ENCODE measurements at regions not wholly inside any gene's neighbourhood (a gene's known extent, or its start where the extent isn't known, plus 50 kb on each side); places are given as distances from the start of the nearest gene placed in this dataset.

GRCh38 chr7:130963339-130963738 is 229.3 kb upstream of the KLF14 start:
- no peak overlapping the region for H3K4me3 ChIP-seq
- intact Hi-C loops (cut with DNase I): no loop called here
- H3K27ac ChIP-seq: no peak overlapping the region
- peaks cover 0 to 4% (median 0%) of the 10 kb centered on the region in 4 donors for H3K4me1 ChIP-seq
- H3K36me3 ChIP-seq: no peaks in the 10 kb centered on the region
- H3K9me3 ChIP-seq: no peaks in the 10 kb centered on the region
- DNase-seq (no peak), ATAC-seq (no peak)
- WGBS (ENCODE audit: insufficient coverage, low coverage, low lambda C conversion rate, missing lambda C conversion rate): 83% methylated on average over 5 of the region's 5 CpGs
- TF ChIP-seq POLR2A (IDR thresholded peaks at IDR 0.05): no peak
- no peak for TF ChIP-seq CTCF (IDR thresholded peaks at IDR 0.05)
- H3K27me3 ChIP-seq: no peaks in the 10 kb centered on the region

- Histone ChIP-seq H3K4me3 (no peak overlapping the region), H3K36me3 (no peaks in the 10 kb centered on the region), H3K27ac (no peak overlapping the region), H3K4me1 (no peaks in the 10 kb centered on the region), H3K9me3 (no peaks in the 10 kb centered on the region), H3K27me3 (no peaks in the 10 kb centered on the region)
- intact Hi-C loops (cut with DNase I): no loop called here
- TF ChIP-seq CTCF (IDR thresholded peaks at IDR 0.05) (no peak), POLR2A (IDR thresholded peaks at IDR 0.05) (no peak)
- no peak for DNase-seq
- ATAC-seq: no peak
Measured at GRCh38 chr7:130965515-130965914, 231.5 kb upstream of the KLF14 start.

GRCh38 chr7:130966246-130967009 is 232.4 kb upstream of the KLF14 start:
- ATAC-seq (no peak), DNase-seq (no peak)
- Histone ChIP-seq H3K4me3 (no peak overlapping the region), H3K27me3 (no peaks in the 10 kb centered on the region), H3K36me3 (no peaks in the 10 kb centered on the region), H3K9me3 (no peaks in the 10 kb centered on the region), H3K4me1 (no peaks in the 10 kb centered on the region), H3K27ac (no peak overlapping the region)
- TF ChIP-seq CTCF (IDR thresholded peaks at IDR 0.05) (no peak), POLR2A (IDR thresholded peaks at IDR 0.05) (no peak)
- 97% methylated on average over 3 of the region's 5 CpGs for WGBS (ENCODE audit: insufficient coverage, low coverage, low lambda C conversion rate, missing lambda C conversion rate)
- intact Hi-C loops (cut with DNase I): no loop called here

GRCh38 chr7:130970196-130970595 is 236.2 kb upstream of the KLF14 start:
- ATAC-seq: no peak
- TF ChIP-seq CTCF (IDR thresholded peaks at IDR 0.05): no peak
- Histone ChIP-seq H3K27ac (no peak overlapping the region), H3K4me1 (no peaks in the 10 kb centered on the region), H3K9me3 (no peaks in the 10 kb centered on the region), H3K4me3 (no peak overlapping the region), H3K36me3 (no peaks in the 10 kb centered on the region), H3K27me3 (no peaks in the 10 kb centered on the region)
- intact Hi-C loops (cut with DNase I): no loop called here
- no peak for DNase-seq

GRCh38 chr7:130970696-130971095 is 236.7 kb upstream of the KLF14 start:
- Histone ChIP-seq H3K27me3 (no peaks in the 10 kb centered on the region), H3K4me3 (no peak overlapping the region), H3K4me1 (no peaks in the 10 kb centered on the region), H3K36me3 (no peaks in the 10 kb centered on the region), H3K9me3 (no peaks in the 10 kb centered on the region), H3K27ac (no peak overlapping the region)
- 29% methylated on average over 1 of the region's 1 CpG for WGBS (ENCODE audit: insufficient coverage, low coverage, low lambda C conversion rate, missing lambda C conversion rate)
- TF ChIP-seq POLR2A (IDR thresholded peaks at IDR 0.05) (no peak), CTCF (IDR thresholded peaks at IDR 0.05) (no peak)
- DNase-seq (no peak), ATAC-seq (no peak)
- intact Hi-C loops (cut with DNase I): no loop called here
